ENCODE measurements at regions not wholly inside any gene's neighbourhood (a gene's known extent, or its start where the extent isn't known, plus 50 kb on each side); places are given as distances from the start of the nearest gene placed in this dataset.

GRCh38 chr12:27187697-27188096, 56.4 kb upstream of the STK38L start:
- TF ChIP-seq MAFK (IDR thresholded peaks at IDR 0.05; ENCODE audit: low read length) (no peak), ZNF639 (CRISPR knock-in tag; conservative IDR thresholded peaks at IDR 0.05 in 1 of 2, IDR thresholded peaks at IDR 0.05 in 1 of 2) (no peak), ELF1 (tag; IDR thresholded peaks at IDR 0.05) (no peak)
